ENCODE measurements at regions not wholly inside any gene's neighbourhood (a gene's known extent, or its start where the extent isn't known, plus 50 kb on each side); places are given as distances from the start of the nearest gene placed in this dataset.

DNA sequence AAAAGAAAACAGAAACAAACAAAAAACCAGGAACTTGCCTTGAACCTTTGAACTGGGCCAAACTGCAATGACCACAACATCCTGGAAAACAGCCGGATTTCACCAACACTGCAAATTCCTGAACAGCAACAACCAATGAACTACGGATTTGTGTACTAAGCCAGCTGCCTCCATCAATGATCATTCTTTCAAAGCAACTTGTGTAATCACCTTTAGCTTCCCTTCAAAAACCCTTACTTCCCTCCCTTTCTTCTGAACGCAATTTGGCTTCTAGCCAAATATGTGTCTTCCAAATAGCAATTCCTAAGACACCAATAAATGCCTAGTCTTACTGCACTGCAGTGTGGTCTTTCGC lies 98.5 kb upstream of the FAM47C start:
- no peaks in the 10 kb centered on the region for H3K79me2 ChIP-seq (replicated peaks; ENCODE audit: insufficient read depth, low read length)
- H3K9me3 ChIP-seq (ENCODE audit: low read length), result no peaks in the 10 kb centered on the region
- H3K9ac ChIP-seq (ENCODE audit: low read length), result no peak overlapping the region
- no peaks in the 10 kb centered on the region for H3F3A ChIP-seq (ENCODE audit: insufficient read depth, low read length, poor library complexity, severe bottlenecking)
- H3K9me2 ChIP-seq (ENCODE audit: insufficient read depth, low read length), result no peaks in the 10 kb centered on the region
- H3K4me3 ChIP-seq (ENCODE audit: low read length), result no peak overlapping the region
- no peak overlapping the region for H3K27ac ChIP-seq (ENCODE audit: low read length)
- H3K4me2 ChIP-seq (ENCODE audit: low read length), result no peak overlapping the region
- H4K20me1 ChIP-seq (ENCODE audit: insufficient read depth), result no peaks in the 10 kb centered on the region
- no peaks in the 10 kb centered on the region for H3K27me3 ChIP-seq (ENCODE audit: insufficient read depth, low read depth, low read length)
- no peak overlapping the region for H2AFZ ChIP-seq (ENCODE audit: low read depth, low read length)
- H3K36me3 ChIP-seq (ENCODE audit: insufficient read depth, low read length), result no peaks in the 10 kb centered on the region
- TF ChIP-seq POLR2AphosphoS5 (IDR thresholded peaks at IDR 0.05) (no peak), RAD21 (conservative IDR thresholded peaks at IDR 0.05) (no peak), EZH2 (IDR thresholded peaks at IDR 0.05; ENCODE audit: borderline replicate concordance, insufficient read depth, low read length, poor library complexity, severe bottlenecking) (no peak)

DNA sequence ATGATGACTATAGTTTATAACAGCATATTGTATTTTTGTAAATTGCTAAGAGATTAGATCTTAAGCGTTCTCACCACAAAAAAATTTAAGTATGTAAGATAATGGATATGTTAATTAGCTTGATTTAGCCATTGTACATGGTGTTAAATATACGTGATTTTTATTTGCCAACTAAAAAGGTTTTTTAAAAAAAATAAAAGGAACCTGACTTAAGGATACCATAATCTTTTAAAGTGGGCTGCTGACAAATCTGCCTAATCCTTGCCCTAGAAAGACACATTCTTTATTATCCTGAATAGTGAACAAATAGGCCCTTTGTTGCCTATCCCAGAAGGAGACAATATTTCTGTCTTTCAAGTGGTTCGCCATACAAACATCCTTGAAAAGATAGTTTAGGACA lies 94.6 kb upstream of the FAM47C start:
- H3K27ac ChIP-seq (ENCODE audit: low read length), result no peak overlapping the region
- no peaks in the 10 kb centered on the region for H3K36me3 ChIP-seq (ENCODE audit: insufficient read depth, low read length)
- H3K4me2 ChIP-seq (ENCODE audit: low read length), result no peak overlapping the region
- H3F3A ChIP-seq (ENCODE audit: insufficient read depth, low read length, poor library complexity, severe bottlenecking), result no peaks in the 10 kb centered on the region
- no peaks in the 10 kb centered on the region for H3K79me2 ChIP-seq (replicated peaks; ENCODE audit: insufficient read depth, low read length)
- no peak overlapping the region for H2AFZ ChIP-seq (ENCODE audit: low read depth, low read length)
- no peaks in the 10 kb centered on the region for H3K27me3 ChIP-seq (ENCODE audit: insufficient read depth, low read depth, low read length)
- no peaks in the 10 kb centered on the region for H4K20me1 ChIP-seq (ENCODE audit: insufficient read depth)
- no peaks in the 10 kb centered on the region for H3K9me2 ChIP-seq (ENCODE audit: insufficient read depth, low read length)
- no peak overlapping the region for H3K4me3 ChIP-seq (ENCODE audit: low read length)
- TF ChIP-seq, protein P1, sequence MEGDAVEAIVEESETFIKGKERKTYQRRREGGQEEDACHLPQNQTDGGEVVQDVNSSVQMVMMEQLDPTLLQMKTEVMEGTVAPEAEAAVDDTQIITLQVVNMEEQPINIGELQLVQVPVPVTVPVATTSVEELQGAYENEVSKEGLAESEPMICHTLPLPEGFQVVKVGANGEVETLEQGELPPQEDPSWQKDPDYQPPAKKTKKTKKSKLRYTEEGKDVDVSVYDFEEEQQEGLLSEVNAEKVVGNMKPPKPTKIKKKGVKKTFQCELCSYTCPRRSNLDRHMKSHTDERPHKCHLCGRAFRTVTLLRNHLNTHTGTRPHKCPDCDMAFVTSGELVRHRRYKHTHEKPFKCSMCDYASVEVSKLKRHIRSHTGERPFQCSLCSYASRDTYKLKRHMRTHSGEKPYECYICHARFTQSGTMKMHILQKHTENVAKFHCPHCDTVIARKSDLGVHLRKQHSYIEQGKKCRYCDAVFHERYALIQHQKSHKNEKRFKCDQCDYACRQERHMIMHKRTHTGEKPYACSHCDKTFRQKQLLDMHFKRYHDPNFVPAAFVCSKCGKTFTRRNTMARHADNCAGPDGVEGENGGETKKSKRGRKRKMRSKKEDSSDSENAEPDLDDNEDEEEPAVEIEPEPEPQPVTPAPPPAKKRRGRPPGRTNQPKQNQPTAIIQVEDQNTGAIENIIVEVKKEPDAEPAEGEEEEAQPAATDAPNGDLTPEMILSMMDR (IDR thresholded peaks at IDR 0.05; ENCODE audit: poor library complexity, severe bottlenecking), result no peak
- TF ChIP-seq RAD21 (conservative IDR thresholded peaks at IDR 0.05) (no peak), POLR2AphosphoS5 (IDR thresholded peaks at IDR 0.05) (no peak), EP300 (conservative IDR thresholded peaks at IDR 0.05; ENCODE audit: poor library complexity, severe bottlenecking) (no peak), SMC3 (conservative IDR thresholded peaks at IDR 0.05; ENCODE audit: poor library complexity) (no peak), MXI1 (conservative IDR thresholded peaks at IDR 0.05; ENCODE audit: poor library complexity, severe bottlenecking) (no peak)
- no peak overlapping the region for H3K9ac ChIP-seq (ENCODE audit: low read length)
- no peaks in the 10 kb centered on the region for H3K9me3 ChIP-seq (ENCODE audit: low read length)

DNA sequence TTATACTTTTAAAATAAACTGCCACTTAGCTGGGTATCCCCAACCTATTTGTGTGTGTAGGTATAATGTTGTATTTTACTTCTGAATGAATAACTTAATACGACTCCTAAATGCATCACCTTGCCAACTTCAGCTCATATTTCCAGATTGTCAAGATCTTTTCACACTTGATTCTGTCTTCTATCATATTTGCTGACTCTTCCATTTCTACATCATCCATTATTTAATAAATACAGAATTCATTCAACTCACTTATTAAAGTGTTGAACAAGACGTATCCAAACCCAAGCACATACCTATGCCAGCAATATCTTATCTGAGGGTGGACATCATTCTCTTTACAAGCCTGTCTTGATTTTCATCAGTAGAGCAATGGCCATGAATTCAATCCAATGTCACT lies 91.2 kb upstream of the FAM47C start:
- Histone ChIP-seq H3K4me2 (ENCODE audit: low read length) (no peak overlapping the region), H3K4me3 (ENCODE audit: low read length) (no peak overlapping the region), H3K79me2 (replicated peaks; ENCODE audit: insufficient read depth, low read length) (no peaks in the 10 kb centered on the region), H3K9me2 (ENCODE audit: insufficient read depth, low read length) (no peaks in the 10 kb centered on the region), H3K27ac (ENCODE audit: low read length) (no peak overlapping the region), H3K27me3 (ENCODE audit: insufficient read depth, low read depth, low read length) (no peaks in the 10 kb centered on the region), H3K36me3 (ENCODE audit: insufficient read depth, low read length) (no peaks in the 10 kb centered on the region), H2AFZ (ENCODE audit: low read depth, low read length) (no peak overlapping the region), H3F3A (ENCODE audit: insufficient read depth, low read length, poor library complexity, severe bottlenecking) (no peaks in the 10 kb centered on the region), H3K9ac (ENCODE audit: low read length) (no peak overlapping the region), H3K9me3 (ENCODE audit: low read length) (no peaks in the 10 kb centered on the region), H4K20me1 (ENCODE audit: insufficient read depth) (no peaks in the 10 kb centered on the region)
- no peak for TF ChIP-seq TAF1 (IDR thresholded peaks at IDR 0.05; ENCODE audit: low read depth)
- no peak for TF ChIP-seq MXI1 (conservative IDR thresholded peaks at IDR 0.05; ENCODE audit: poor library complexity, severe bottlenecking)
- TF ChIP-seq EZH2 (IDR thresholded peaks at IDR 0.05; ENCODE audit: borderline replicate concordance, insufficient read depth, low read length, poor library complexity, severe bottlenecking), result no peak
- no peak for TF ChIP-seq REST (IDR thresholded peaks at IDR 0.05; ENCODE audit: borderline replicate concordance)
- no peak for TF ChIP-seq POLR2AphosphoS5 (IDR thresholded peaks at IDR 0.05)
- TF ChIP-seq SMC3 (conservative IDR thresholded peaks at IDR 0.05; ENCODE audit: poor library complexity), result no peak
- TF ChIP-seq, protein P1 (IDR thresholded peaks at IDR 0.05; ENCODE audit: poor library complexity, severe bottlenecking), result no peak
- no peak for TF ChIP-seq RAD21 (conservative IDR thresholded peaks at IDR 0.05)
- TF ChIP-seq EP300 (conservative IDR thresholded peaks at IDR 0.05; ENCODE audit: poor library complexity, severe bottlenecking), result no peak
